Fibroblast of skin of scalp (primary cell): ENCODE measurements at regions not wholly inside any gene's neighbourhood (a gene's known extent, or its start where the extent isn't known, plus 50 kb on each side); places are given as distances from the start of the nearest gene placed in this dataset.

ENCODE experiments used
- DNase-seq: peaks from one replicate; pipeline ENCODE4 v3.0.0-alpha.2; 2013

DNA sequence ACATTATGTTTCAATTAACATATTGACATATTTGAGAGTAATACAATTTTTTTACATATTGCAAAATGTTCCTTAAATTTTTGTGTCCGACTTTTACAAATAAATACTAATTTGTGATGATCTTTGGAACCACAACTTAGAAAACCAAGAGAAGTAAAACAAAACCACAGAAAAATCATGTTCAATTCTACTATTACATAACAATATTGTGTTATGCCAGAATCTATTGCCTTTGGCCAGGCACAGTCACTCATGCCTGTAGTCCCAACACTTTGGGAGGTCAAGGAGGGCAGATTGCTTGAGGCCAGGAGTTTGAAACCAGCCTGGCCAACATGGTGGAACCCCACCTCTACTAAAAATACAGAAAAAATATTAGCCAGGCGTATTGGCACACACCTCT lies 92.8 kb upstream of the APCDD1 start:
- no peak for DNase-seq

DNA sequence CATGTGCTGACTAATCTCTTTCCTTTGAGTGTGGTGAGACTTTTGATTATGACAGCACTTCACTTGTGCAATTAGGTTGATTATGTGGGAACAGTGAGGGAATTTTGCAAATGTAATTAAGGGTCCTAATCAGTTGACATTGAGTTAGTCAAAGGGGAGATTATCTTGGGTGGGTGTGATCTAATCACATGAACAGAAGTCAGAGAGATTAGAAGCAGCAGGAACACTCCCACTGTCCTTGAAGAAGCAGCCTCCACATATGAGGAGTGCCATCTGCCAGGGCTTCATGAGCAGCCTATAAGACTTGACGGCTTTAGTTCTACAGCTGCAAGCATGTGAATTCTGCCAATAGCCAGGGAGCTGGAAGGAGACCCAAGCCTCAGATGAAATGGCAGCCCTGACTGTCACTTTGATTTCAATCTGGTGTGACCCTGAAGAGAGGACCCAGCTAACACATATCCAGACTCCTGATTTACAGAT lies 89.4 kb upstream of the APCDD1 start:
- no peak for DNase-seq

DNA sequence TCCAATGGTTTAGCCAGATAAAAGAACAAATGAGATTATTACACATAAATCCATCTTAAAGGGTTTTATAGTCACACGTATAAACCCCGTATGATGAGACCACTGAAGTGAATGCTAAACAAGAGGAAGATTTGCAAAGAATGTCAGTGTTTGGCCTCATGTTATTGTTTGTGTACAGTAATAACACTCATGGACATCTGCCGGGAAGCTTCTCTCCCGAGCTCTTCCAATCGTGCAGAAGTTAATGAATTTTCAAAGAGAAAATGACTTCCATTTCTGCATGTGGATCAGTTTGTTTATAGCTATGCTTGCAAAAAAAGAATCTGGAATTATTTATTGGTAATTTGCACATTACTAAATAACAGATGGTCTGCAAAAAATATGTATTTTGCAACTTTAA lies 88.5 kb upstream of the APCDD1 start:
- DNase-seq = no peak

DNA sequence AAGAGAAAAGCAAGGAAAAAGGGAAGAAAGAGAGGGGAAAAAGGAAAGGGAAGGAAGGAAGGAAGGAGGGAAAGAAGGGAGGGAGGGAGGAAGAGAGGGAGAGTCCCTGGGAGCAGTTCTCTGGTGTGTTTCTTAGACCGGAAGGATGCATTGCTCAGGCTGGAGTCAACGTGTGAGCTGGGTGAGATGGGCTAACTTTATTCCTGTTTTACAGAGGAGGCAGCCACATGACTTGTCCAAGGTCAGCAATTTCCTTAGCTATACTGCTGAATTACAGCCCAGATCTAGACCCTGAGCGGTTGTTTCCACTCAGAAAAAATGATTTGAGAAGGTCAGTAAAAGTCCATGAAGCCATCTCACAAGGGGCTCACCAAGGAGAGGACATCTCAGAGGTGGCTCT lies 86.6 kb upstream of the APCDD1 start:
- DNase-seq = no peak

DNA sequence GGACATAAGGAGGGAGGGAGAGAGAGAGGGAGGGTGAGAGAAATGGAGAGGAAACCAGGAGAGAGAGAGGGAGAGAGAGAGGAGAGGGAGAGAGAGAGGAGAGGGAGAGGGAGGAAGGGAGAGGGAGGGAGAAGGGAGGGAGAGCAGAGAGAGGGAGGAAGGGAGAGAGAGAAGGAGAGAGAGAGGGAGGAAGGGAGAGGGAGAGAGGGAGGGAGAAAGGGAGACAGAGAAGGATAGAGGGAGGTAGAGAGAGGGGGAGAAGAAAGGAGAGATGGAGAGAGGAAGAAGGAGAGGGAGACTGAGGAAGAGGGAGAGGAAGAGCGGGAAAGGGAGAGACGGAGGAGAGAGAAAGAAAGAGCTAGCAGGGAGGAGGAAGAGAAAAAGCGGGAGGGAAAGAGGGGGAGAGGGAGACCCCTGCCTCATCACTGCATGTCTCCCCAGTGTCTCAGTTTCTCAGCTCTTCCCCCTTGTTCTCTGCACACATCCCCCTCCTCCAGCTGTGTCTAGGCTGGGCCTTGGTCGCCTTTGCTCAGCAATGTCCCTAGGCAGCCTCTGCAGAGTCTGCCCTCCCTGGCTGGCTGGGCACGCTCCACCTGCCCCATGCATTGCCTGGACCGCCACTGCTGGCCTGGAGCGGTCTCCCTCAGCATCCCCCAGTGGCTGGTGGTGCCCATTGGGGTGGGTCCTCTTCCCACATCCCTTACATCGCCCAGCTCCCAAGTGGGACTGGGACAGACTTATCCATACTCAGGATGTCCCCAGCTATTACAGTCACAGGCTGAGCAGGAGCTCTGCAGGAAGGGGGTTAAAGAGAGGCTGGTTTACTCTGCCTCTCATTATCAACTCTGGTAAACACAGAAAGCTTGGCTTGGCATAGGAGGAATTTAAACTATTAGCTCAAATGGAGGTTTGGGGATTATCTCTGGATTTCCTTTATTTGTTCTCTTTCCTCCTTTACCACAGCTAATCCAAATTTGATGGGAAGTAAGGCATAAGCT lies 85.7 kb upstream of the APCDD1 start:
- DNase-seq = no peak

DNA sequence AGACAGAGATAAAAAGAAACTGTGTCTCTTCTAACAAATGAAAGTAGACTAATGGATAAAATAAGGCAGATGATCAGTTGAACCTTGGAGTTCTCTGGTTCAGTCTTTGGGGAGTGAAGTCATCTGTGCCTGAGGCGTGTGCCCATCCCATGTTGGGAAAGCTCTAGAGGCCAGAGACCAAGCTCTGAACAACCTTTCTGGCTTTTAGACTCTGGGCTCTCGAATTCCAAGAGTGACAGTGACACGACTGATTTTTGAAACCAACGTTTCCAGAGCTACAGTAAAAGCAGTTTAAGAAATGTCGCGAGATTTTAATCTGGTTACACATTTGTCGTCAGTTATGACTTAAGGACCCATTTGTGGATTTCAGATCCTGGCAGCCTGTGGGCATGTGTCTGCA lies 83.7 kb upstream of the APCDD1 start:
- DNase-seq = no peak

DNA sequence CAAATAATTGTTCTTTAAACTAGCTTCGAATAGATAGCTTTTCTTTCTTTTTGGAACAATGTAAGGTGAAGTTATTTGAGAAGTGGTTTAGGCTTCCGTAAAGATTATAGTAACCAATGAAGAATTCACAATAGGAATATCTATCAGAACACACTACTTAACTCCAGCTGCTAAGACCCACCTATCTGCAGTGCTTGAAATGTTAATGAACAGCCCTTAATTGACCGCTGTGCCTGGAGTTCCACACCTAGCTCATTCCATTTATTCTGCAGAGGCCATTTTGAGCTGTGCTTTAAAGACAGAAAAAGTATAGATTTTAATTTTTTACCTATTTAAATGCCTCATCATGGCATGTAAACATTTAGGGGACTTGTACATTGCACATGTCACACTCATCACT lies 83.3 kb upstream of the APCDD1 start:
- DNase-seq = no peak

DNA sequence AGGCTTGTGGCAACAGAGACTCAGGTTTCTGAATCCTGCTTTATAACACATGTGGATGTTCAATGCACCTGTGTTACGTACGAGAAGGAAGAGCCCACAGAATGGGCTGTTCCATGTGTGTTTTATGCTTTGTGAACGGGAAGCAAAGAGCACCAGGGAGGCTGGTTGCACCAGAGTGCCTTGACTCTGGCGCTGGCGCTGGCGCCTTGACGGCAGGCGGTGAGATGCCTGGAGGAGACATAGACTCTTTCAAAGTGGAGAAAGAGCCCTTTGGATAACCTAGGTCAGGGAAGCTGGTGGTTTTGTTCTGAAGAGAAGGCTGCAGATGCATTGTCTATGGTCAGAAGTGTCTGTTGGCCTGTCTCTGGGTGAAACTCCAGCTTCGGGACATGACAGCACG lies 80.2 kb upstream of the APCDD1 start:
- DNase-seq = no peak

DNA sequence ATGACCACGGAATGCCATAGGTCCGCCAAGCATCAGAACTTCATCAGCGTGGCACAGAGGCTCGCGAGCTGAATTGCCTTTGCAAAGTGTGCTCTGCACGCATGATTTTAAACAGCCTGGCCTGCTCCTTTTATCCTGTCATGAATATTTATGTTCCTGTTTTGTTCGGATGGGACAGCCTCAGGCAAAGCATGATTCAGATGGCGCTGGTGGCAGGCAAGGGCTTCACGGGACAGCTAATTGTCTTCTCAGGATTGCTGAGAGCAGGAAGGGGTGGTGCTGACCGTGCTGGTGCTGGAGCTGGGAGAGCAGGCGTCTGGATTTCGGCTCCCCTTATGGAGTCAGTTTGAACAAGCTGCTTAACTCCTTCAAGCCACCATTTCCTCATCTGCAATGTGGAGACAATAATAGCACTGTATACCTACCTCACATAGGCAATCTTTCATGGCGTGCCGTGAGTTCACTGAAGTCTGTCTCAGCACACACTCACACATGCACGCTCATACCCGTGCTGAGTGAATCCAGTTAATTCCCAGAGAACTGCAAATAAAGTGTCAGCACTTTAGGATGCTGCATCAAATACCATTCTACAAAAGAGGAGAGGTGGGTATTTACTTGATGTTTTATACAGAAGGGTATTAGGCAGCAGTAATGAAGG lies 79.7 kb upstream of the APCDD1 start:
- peak; percentile 57 for DNase-seq

DNA sequence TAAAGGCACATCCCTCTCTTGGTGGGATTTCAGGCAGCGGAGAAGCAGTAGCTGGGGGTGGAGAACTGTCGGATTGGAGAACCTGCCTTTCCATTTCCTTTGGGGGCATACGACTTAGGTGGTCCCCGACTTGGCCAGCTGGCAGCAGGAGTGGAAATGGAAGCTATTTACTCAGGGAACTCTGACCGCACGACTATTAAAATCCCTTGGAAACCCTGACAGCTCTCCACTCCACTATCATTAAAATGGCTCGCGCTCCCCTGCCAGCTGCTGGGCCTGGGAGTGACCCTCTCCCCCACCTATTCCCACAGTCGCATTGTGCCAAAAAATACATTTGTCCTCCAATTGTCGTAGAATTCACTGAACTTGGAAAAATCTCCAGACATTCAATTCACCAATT lies 77.7 kb upstream of the APCDD1 start:
- DNase-seq = peak; percentile 63

DNA sequence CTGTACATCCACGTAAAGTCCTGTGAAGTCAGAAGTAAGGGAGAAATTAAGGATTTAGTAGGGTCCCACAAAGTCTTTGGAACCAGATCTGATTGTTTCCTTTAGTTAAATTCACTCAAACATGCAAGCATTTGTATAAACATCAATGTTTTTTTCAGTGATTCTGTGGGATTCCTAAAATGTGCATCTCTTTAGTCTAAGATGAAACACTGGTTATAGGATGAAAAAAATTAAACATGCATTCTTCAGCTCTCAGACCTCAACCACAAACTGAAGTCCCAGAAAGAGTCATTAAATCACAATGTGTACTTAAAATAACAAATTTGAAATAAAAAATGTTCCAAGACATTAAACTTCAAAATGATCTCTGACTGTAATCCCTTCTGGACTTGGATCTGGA lies 76.5 kb upstream of the APCDD1 start:
- peak; percentile 88 for DNase-seq

DNA sequence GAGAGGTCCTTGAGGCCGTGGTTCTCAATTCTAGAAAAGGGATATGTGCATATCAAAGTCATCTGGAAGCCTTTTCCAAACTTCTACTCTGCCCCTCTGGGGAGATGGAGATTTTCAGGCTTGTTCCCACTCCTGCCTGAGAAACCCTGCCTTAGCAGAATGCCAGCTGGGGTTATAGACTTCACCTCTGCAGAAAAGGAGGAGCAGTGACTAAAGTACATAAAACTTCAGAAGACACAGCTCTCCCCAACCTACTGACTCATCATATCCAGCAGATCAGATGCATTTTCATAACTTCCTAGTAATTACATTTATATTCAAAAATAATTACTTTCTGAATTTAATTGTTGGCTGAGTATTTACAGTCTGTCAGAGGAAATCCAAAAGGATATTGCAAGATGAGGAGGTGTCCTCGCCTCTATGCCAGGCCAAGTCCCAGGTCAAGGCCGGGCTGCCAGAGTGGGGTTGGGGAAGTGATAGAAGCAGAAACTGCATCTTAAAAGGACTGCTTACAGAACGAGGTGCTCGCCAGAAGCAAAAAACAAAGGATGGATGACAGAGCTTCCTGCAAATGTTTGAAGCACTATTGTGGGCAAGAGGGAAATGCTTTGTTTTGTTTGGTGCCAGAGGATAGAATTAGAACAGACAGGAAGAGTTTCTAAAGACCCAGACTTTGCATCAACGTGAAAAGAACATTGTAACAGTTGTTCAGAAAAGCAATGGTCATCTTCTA lies 75.6 kb upstream of the APCDD1 start:
- DNase-seq = peak; percentile 77

DNA sequence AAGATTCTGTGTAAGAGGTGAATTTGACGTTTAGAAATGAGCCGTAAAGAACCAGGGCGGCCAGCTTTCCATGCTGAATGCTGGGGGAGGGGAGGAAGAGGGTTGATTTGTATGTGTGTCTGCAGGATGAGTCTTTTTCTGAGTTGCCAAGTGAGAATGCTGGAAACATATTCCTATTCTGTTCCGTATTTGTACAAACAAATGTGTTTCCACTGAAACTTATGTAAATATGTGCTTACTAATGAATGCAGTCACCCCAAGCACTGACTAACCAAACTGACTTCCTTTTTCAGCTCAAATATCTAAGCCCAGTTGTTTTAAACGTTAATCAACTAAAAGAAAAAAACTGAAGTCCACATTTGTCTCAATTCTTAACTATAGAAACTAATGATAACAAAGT lies 74.9 kb upstream of the APCDD1 start:
- DNase-seq = no peak

DNA sequence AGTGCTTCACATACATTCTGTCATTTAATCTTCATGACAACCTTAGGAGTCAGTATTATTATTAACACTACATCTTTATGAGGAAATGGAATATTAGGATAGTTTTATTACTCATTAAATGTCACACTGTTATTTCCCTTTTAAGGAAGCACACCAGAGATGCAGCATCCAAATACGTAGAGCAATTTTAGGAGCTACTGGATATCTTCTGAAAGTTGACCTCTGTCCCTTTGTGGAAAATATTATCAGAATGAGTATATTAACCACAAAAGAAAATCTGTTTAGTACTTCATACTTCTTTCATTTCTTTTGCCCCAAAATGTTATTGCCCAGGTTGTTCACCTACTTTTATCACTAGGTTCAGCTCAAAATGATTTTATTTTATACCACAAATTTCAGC lies 72.9 kb upstream of the APCDD1 start:
- DNase-seq = no peak

DNA sequence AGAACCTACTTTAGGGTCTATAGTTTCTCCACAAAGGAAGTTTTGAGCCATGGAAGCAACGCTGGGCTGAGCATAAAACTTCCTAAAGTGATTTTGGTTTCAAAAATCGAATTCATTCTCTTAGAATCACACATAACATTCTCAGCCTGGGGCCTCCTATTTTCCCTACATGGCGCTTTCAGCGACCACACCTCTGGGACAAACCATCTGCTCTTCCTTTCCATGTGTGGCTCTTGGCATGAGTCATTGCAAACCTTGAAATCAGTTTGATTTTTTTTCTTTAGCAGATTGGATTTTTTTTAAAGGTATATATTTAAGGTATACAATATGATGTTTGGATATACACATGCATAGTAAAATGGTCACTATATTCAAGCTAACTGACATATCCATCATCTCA lies 72.5 kb upstream of the APCDD1 start:
- DNase-seq = peak; percentile 57

DNA sequence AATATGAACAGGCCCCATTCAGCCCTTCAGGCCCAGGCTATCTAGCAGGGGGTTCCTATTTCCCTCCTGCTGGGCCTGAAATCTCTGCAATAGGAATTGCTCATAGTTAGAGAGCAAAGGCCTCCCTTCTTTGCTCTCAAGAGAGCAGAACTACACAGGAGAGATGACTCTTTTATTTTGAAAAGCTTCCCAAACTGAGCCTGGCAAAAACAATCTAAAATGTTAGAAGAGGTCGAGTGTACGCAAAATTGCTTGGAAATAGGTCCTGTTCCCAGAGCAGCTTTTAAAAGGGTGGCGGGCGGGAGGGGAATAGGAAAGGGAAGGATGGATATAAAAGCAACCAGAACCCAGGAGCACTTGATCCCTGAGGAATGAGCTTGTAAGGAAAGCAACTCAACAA lies 68.4 kb upstream of the APCDD1 start:
- DNase-seq = no peak

DNA sequence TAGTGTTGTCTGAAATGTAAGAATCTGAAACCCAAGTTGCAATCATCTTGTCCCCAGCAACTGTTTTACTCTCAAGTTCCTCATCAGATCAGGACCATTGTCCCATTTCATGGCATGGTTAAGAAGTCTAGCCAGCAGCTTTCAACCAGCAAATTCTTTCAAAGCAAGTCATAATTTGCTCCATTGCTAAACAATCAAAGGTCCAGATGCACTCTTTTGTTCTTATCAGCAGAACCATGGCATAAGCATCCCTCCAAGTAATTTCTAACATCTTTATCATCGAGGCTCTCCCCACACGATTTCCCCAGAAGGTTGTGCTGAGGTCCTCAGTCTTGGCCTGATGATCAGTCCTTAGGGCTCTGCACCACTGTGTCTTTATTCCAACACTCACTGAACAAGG lies 67.5 kb upstream of the APCDD1 start:
- no peak for DNase-seq

DNA sequence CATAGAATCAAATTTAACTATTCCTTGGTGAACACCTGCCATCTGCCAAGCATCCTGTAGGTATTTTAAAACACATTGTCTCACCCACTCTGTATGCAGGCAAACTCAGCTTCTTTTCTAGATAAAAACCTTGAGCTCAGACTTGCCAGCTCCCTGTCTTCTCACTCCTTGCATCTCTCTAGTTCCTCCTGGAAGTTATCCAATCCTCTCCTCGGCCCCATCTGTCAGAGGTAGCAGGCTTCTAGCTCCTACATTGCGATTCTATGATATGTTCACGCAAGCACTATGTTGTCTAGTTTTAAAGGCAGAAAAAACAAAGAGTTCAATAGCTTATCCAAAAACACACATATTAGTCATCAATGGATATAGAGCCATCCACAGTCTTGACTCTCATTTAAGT lies 67.0 kb upstream of the APCDD1 start:
- DNase-seq = no peak

DNA sequence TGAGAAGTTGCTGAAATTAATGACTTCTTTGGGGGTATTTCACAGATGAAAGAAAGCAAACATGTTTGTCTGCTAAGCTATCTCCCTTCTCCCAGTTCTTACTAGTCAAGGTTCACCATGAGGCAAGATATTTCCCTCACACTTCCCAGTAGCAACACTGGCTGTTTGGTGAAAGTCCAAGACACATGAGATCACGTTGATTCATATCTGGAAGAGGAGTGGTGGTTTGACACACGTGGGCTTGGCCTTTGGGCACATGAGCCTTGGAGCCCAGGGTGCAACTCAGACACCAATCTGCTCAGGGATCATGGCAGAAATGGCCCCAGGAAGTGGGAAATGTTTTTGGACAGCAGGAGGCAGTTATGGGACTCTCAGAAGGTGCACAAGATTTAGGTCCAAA lies 66.1 kb upstream of the APCDD1 start:
- no peak for DNase-seq

DNA sequence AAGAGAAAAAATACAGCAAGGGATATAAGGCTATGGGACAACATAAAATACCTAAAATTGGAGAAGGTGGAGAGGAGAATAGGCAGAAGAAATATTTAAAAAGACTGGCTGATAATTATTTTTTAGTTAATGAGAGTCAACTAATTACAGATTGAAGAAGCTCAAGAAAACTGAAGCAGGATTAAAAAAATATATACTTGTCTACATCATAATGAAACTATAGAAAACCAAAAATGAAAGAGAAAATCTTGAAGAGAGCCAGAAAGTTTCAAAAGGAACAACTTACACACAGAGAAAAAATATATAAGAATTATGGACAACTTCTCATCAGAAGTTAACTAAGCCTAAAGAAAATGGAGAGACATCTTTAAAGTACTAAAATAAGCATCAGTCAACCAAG lies 62.9 kb upstream of the APCDD1 start:
- no peak for DNase-seq

DNA sequence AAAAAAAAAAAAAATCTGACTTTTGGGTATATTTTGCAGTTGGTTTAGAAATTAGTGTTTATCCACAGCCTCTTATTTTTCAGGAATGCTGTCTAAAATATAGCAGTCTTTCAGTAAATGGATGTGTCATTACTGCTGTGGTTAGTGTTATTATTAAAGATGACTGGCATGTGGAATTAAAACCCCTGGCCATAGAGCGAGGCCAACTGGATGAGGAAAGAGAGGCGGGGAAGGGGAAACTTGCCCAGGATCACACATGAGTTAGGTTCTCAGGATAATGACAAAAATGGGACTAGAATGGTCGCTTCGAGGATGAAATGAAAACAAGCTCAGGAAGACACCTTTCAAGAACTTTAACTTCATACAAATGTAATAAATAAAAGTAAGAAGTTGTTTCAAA lies 57.4 kb upstream of the APCDD1 start:
- DNase-seq = no peak

DNA sequence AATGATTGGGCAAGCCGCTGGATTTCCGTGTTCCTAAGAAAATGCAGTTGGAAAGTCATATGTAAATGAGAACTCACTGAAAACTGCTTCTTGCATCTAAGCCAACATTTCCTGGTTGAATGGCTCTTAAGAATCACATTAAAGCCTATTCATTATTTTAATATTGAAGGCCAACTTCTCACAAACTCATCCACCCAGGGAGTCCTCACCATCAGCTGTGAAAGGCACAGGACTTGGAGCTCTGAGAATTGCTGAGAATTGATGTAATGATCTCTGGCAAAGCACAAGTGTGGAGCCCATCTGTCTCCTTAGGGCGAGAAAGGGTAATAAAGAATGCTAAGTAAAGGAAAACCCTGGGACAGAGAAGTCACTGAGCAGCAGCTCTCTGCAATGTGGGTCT lies 55.9 kb upstream of the APCDD1 start:
- no peak for DNase-seq

DNA sequence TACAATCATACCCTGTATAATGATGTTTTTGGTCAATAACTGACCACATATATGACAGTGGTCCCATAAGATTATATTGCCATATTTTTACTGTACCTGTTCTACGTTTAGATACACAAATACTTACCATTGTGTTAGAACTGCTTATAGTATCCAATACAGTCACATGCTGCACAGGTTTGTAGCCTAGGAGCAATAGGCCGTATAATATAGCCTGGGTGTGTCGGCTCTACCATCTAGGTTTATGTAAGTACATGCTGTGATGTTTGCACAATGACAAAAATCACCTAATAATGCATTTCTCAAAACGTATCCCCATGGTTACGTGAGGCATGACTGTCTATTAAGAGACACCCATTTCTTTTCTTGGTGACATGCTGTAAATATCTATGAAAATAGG lies 55.0 kb upstream of the APCDD1 start:
- no peak for DNase-seq
